Mesothelial cell of epicardium (in vitro differentiated cells): ENCODE measurements at regions not wholly inside any gene's neighbourhood (a gene's known extent, or its start where the extent isn't known, plus 50 kb on each side); places are given as distances from the start of the nearest gene placed in this dataset.

Experiments
- DNase-seq, 2 experiments: peaks; one replicate each; pipeline ENCODE4 v3.0.0; 2021; ENCODE audit warnings: low spot score in 2 of 2; ENCODE audit not compliant: unreplicated experiment in 2 of 2
- H3K27ac Mint-ChIP-seq: 2 replicates; pipeline ENCODE4 v1.8.0; 2021; ENCODE audit warnings: mixed read lengths
- H3K27me3 Mint-ChIP-seq: 2 replicates; pipeline ENCODE4 v1.8.0; 2021; ENCODE audit warnings: low read depth, mixed read lengths
- H3K36me3 Mint-ChIP-seq: 2 replicates; pipeline ENCODE4 v1.8.0; 2021; ENCODE audit warnings: mixed read lengths
- H3K4me1 Mint-ChIP-seq: 2 replicates; pipeline ENCODE4 v1.8.0; 2021; ENCODE audit warnings: mixed read lengths
- H3K4me3 Mint-ChIP-seq: 2 replicates; pipeline ENCODE4 v1.8.0; 2021; ENCODE audit warnings: mild to moderate bottlenecking, moderate library complexity, mixed read lengths
- H3K9me3 Mint-ChIP-seq: 2 replicates; pipeline ENCODE4 v1.8.0; 2021; ENCODE audit warnings: mixed read lengths
- TF ChIP-seq, protein P1 (sequence below): fragments of 200-600 bp; sonication (generic); IDR thresholded peaks from one replicate; pipeline ENCODE4 v1.5.0; 2021; ENCODE audit warnings: antibody characterized with exemption; ENCODE audit not compliant: unreplicated experiment

DNA sequence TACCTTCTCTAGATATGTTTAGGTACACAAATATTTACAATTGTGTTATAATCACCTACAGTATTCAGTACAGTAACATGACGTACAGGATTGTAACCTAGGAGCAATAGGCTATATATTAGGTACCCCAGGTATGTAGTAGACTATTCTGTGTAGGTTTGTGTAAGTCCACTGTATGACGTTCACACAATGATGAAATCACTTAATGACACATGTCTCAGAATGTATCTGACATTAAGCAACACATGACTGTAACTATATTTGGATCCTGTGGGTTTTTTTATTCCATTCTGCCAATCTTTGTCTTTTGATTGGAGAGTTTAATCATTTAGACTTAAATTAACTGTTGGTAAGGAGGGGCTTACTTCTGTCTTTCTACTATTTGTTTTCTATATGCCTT, 52.1 kb downstream of the STYXL2 start:
- no peaks in the 10 kb centered on the region for H3K4me1 Mint-ChIP-seq
- H3K4me3 Mint-ChIP-seq, result no peak overlapping the region
- no peaks in the 10 kb centered on the region for H3K27me3 Mint-ChIP-seq
- TF ChIP-seq, protein P1, sequence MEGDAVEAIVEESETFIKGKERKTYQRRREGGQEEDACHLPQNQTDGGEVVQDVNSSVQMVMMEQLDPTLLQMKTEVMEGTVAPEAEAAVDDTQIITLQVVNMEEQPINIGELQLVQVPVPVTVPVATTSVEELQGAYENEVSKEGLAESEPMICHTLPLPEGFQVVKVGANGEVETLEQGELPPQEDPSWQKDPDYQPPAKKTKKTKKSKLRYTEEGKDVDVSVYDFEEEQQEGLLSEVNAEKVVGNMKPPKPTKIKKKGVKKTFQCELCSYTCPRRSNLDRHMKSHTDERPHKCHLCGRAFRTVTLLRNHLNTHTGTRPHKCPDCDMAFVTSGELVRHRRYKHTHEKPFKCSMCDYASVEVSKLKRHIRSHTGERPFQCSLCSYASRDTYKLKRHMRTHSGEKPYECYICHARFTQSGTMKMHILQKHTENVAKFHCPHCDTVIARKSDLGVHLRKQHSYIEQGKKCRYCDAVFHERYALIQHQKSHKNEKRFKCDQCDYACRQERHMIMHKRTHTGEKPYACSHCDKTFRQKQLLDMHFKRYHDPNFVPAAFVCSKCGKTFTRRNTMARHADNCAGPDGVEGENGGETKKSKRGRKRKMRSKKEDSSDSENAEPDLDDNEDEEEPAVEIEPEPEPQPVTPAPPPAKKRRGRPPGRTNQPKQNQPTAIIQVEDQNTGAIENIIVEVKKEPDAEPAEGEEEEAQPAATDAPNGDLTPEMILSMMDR, result no peak
- peaks cover 28% of the 10 kb centered on the region for H3K9me3 Mint-ChIP-seq
- no peak for DNase-seq
- H3K27ac Mint-ChIP-seq, result no peak overlapping the region
- H3K36me3 Mint-ChIP-seq, result peaks cover 8% of the 10 kb centered on the region

DNA sequence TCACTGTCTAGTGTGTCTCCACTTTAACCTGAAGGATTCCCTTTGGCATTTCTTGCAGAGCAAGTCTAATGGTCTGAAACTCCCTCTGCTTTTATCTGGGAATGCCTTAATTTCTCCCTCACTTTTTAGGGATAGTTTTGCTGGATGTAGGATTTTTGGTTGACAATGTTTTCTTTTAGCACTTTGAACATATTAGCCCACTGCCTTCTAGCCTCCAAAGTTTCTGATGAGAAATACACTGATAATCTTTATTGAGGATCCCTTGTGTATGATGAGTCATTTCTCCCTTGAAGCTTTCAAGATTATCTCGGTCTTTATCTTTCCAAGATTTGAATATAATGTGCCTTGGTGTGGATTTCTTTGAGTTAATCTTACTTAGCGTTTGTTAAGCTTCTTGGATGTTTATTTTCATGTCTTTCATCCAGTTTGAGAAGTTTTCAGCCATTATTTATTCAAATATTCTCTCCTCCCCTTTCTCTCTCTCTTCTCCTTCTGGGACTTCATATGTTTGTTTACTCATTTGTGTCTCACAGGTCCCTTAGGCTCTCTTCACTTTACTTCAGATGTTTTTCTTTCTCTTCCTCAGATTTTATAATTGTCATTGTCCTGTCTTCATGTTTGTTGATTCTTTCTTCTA, 53.1 kb downstream of the STYXL2 start:
- H3K27ac Mint-ChIP-seq, result no peak overlapping the region
- peaks cover 28% of the 10 kb centered on the region for H3K9me3 Mint-ChIP-seq
- peaks cover 8% of the 10 kb centered on the region for H3K36me3 Mint-ChIP-seq
- H3K4me1 Mint-ChIP-seq, result no peaks in the 10 kb centered on the region
- TF ChIP-seq, protein P1, result no peak
- no peak overlapping the region for H3K4me3 Mint-ChIP-seq
- no peaks in the 10 kb centered on the region for H3K27me3 Mint-ChIP-seq
- DNase-seq, result no peak

DNA sequence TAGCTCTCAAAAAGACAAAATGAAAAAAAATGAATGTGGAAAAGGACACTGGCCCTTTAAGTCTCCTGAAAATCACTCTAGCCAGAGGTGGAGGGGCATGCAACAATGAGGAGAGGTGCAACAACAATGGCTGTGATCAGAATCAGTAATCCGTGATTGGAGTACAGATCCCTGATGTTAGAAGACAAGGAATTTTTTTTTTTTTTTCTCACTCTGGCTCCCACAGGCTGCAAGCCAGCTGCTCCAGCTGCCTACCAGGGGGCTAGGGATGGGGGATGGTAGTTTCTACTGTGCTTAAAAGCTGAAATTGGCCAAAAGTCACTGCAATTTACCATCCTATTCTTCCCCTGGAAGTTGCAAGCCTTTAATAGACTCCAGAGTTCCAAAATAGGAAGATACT, 54.5 kb downstream of the STYXL2 start:
- Mint-ChIP-seq H3K36me3 (peaks cover 7% of the 10 kb centered on the region), H3K9me3 (peaks cover 24% of the 10 kb centered on the region), H3K4me3 (no peak overlapping the region), H3K27me3 (no peaks in the 10 kb centered on the region), H3K27ac (no peak overlapping the region), H3K4me1 (no peaks in the 10 kb centered on the region)
- no peak for DNase-seq
- TF ChIP-seq, protein P1, result no peak

DNA sequence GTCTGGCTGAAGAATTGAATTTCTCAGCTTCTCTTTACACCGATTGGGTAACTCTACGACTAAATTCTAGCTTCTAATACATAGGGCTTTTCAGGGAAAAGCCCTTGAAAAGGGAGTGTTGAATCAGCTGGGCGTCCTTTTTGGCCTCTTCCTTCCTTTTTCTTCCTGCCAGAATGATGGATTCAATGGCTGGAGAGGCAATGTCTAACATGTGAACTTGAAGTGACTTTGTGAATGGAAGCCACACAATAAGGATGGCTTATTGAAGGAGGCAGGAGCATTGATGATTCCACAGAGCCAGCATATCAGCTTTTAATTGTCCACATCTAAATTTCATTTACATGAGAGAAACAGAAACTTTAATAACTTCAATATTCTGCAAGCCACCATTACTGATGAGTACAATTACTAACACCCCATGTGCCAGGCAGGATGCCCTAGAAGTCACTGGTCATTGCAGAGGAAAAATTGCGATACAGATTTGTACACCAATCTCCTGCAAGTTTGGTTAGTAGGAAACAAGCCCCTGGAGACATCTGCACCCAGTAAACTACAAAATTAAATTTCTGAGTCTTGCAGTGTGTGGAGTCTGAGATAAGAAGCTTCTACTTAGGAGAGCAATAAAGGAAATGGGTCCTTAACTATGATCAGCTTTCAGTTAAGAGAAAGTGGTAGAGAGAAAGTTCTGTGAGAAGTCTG, 56.1 kb downstream of the STYXL2 start:
- H3K27me3 Mint-ChIP-seq, result no peaks in the 10 kb centered on the region
- TF ChIP-seq, protein P1, result no peak
- no peak overlapping the region for H3K27ac Mint-ChIP-seq
- H3K36me3 Mint-ChIP-seq, result peaks cover 4% of the 10 kb centered on the region
- H3K4me1 Mint-ChIP-seq, result no peaks in the 10 kb centered on the region
- peaks cover 21% of the 10 kb centered on the region for H3K9me3 Mint-ChIP-seq
- no peak overlapping the region for H3K4me3 Mint-ChIP-seq
- no peak for DNase-seq

DNA sequence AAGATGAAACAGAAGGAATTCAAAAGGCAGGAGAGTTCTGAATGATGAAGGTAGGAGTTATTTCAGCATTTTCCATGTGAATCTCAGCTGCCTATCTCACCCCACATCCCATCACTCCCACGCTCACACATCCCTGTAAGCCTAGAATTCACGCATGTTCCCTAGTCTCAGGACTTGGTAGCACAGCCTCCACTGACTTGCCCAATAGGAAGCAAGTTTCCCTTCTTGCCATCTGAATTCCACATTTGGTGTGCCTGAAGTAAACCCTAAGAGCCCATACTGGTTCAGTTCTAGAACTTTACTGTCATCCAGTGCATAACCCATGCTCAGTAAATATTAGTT, 56.6 kb downstream of the STYXL2 start:
- Mint-ChIP-seq H3K36me3 (peaks cover 4% of the 10 kb centered on the region), H3K27me3 (no peaks in the 10 kb centered on the region), H3K9me3 (peaks cover 18% of the 10 kb centered on the region), H3K4me3 (no peak overlapping the region), H3K4me1 (no peaks in the 10 kb centered on the region), H3K27ac (no peak overlapping the region)
- no peak for DNase-seq
- TF ChIP-seq, protein P1, result no peak
